ENCODE measurements at regions not wholly inside any gene's neighbourhood (a gene's known extent, or its start where the extent isn't known, plus 50 kb on each side); places are given as distances from the start of the nearest gene placed in this dataset.
"Not testable (repeated sequence)": the region's sequence is repeated elsewhere in the genome, so short reads cannot be mapped to it uniquely, and the experiment has no call there.

DNA sequence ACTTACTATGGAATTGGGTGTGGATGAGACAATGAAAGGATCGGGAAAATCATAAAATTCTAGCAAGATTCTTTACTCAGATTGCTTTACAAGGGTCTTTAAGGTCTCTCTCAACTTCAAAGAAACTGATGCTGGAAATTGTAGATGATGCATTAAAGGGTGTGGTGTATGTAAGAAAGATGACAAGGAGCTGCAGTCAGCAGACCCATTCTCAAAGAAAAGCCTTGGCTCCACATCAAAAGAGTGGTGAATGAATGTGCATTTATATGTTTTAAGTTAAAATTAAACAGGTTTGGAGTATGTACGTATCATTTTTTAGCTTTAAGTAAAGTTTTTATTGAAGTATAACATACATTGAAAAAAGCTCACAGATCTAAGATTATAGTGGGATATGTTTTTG is 194.5 kb downstream of the C12orf75 start:
- Histone ChIP-seq H3K27ac (no peak overlapping the region), H3K27me3 (ENCODE audit: insufficient read depth, low read depth, severe bottlenecking) (no peaks in the 10 kb centered on the region), H3K9me3 (ENCODE audit: severe bottlenecking) (no peaks in the 10 kb centered on the region), H3K36me3 (no peaks in the 10 kb centered on the region), H3K4me3 (ENCODE audit: low read depth, low read length) (no peak overlapping the region)
- TF ChIP-seq, protein P1, sequence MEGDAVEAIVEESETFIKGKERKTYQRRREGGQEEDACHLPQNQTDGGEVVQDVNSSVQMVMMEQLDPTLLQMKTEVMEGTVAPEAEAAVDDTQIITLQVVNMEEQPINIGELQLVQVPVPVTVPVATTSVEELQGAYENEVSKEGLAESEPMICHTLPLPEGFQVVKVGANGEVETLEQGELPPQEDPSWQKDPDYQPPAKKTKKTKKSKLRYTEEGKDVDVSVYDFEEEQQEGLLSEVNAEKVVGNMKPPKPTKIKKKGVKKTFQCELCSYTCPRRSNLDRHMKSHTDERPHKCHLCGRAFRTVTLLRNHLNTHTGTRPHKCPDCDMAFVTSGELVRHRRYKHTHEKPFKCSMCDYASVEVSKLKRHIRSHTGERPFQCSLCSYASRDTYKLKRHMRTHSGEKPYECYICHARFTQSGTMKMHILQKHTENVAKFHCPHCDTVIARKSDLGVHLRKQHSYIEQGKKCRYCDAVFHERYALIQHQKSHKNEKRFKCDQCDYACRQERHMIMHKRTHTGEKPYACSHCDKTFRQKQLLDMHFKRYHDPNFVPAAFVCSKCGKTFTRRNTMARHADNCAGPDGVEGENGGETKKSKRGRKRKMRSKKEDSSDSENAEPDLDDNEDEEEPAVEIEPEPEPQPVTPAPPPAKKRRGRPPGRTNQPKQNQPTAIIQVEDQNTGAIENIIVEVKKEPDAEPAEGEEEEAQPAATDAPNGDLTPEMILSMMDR (IDR thresholded peaks at IDR 0.05; ENCODE audit: low read depth, low read length) = no peak
- DNase-seq = no peak

DNA sequence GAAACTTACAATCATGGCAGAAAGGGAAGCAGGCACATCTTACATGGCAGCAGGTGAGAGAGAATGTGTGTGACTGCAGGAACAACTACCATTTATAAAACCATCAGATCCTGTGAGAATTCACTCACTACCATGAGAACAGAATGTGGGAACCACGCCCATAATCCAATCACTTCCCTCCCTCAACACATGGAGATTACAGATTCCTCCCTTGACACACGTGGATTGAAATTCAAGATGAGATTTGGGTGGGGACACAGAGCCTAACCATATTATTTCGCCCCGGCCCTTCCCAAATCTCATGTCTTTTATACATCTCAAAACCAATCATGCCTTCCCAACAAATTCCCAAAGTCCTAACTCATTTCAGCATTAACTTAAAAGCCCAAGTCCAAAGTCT is 203.6 kb downstream of the C12orf75 start:
- Histone ChIP-seq H3K27me3 (ENCODE audit: insufficient read depth, low read depth, severe bottlenecking) (no peaks in the 10 kb centered on the region), H3K27ac (no peak overlapping the region), H3K4me3 (ENCODE audit: low read depth, low read length) (no peak overlapping the region), H3K9me3 (ENCODE audit: severe bottlenecking) (peaks cover 18% of the 10 kb centered on the region), H3K36me3 (no peaks in the 10 kb centered on the region)
- DNase-seq = no peak
- TF ChIP-seq, protein P1 (IDR thresholded peaks at IDR 0.05; ENCODE audit: low read depth, low read length) = no peak

DNA sequence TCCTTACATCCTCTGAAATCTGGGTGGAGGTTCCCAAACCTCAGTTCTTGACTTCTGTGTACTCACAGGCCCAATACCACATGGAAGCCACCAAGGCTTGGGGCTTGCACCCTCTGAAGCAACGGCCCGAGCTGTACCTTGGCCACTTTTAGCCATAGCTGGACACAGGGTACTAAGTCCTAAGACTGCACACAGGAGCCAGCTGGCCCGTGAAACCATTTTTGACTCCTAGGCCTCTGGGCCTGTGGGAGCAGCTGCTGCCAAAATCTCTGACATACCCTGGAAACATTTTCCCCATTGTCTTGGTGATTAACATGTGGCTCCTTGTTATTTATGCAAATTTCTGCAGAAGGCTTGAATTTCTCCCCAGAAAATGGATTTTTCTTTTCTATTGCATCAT is 204.5 kb downstream of the C12orf75 start:
- not testable (repeated sequence) for H3K36me3 ChIP-seq; H3K27ac ChIP-seq; H3K27me3 ChIP-seq (ENCODE audit: insufficient read depth, low read depth, severe bottlenecking); DNase-seq; H3K4me3 ChIP-seq (ENCODE audit: low read depth, low read length)
- peaks cover 18% of the 10 kb centered on the region for H3K9me3 ChIP-seq (ENCODE audit: severe bottlenecking)

DNA sequence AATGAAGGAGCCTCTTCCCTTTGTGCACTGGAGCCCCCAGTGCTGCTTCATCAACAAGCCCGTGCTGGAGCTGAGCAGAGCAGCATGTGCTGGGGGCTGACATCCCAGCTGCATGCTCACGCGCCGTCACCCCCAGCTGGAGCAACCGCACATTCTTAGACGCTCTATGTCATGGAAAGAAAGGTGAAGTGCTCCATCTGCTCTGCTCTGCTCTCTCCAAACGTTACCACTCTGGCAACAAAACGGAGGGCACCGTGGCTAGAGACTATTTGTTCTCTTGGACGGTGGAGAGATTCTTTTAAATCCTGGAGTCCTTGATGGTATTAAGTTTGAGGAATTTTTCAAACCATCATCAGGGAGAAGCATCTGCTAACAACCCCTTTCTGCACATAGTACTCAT is 208.4 kb downstream of the C12orf75 start:
- no peak overlapping the region for H3K27ac ChIP-seq
- TF ChIP-seq, protein P1 (IDR thresholded peaks at IDR 0.05; ENCODE audit: low read depth, low read length) = no peak
- no peak for DNase-seq

DNA sequence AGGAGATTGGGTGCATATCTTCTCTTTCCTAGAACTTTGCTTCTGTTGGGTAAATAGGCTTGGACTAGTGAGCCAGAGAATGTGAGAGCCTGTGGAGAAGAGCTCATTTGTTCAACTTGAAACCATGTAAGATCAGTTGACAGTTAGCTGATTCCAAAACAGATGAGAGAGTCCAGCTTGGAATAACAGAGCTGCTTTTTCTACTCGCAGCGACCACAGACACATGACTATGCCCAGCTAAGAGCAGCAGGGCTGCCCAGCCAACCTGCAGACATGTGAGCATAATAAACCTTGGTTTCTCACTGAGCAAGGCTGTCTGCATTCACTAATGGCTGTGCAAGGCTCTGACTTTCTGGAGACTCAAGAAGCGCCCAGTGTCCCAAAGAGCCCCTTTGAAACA is 209.2 kb downstream of the C12orf75 start:
- Histone ChIP-seq H3K36me3 (no peaks in the 10 kb centered on the region), H3K27me3 (ENCODE audit: insufficient read depth, low read depth, severe bottlenecking) (no peaks in the 10 kb centered on the region), H3K9me3 (ENCODE audit: severe bottlenecking) (peaks cover 11% of the 10 kb centered on the region), H3K27ac (no peak overlapping the region), H3K4me3 (ENCODE audit: low read depth, low read length) (no peak overlapping the region)
- TF ChIP-seq, protein P1 (IDR thresholded peaks at IDR 0.05; ENCODE audit: low read depth, low read length) = no peak
- DNase-seq = no peak

More for the DNA sequence above, 208.4 kb downstream of the C12orf75 start:
- Histone ChIP-seq H3K36me3 (no peaks in the 10 kb centered on the region), H3K27me3 (ENCODE audit: insufficient read depth, low read depth, severe bottlenecking) (no peaks in the 10 kb centered on the region), H3K9me3 (ENCODE audit: severe bottlenecking) (peaks cover 18% of the 10 kb centered on the region), H3K4me3 (ENCODE audit: low read depth, low read length) (no peak overlapping the region)

DNA sequence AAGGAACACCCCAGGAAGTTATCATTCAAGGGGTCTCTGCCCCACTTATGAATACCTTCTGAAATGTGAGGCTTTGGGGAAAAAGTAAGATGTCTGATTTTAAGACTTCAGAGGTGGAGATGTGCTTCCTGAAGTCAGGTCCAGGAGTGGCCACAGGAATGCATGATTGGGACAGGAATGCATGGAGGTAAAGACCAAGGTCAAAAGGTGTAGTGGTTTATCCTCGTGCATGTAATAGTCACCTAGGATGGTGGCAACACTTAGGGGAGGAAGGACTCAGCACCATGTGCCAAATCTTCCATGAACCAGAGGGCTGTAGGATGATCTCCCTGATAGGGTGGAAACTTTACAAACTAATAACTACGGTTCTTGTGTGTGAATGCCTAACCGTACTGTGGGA is 217.3 kb downstream of the C12orf75 start:
- TF ChIP-seq, protein P1 (IDR thresholded peaks at IDR 0.05; ENCODE audit: low read depth, low read length) = no peak
- no peaks in the 10 kb centered on the region for H3K9me3 ChIP-seq (ENCODE audit: severe bottlenecking)
- no peak overlapping the region for H3K4me3 ChIP-seq (ENCODE audit: low read depth, low read length)
- no peak for DNase-seq
- H3K27ac ChIP-seq = no peak overlapping the region
- no peaks in the 10 kb centered on the region for H3K27me3 ChIP-seq (ENCODE audit: insufficient read depth, low read depth, severe bottlenecking)
- no peaks in the 10 kb centered on the region for H3K36me3 ChIP-seq

Data from WERI-Rb-1 (cell line).